Aorta (tissue), 5 donors: ENCODE measurements at regions not wholly inside any gene's neighbourhood (a gene's known extent, or its start where the extent isn't known, plus 50 kb on each side); places are given as distances from the start of the nearest gene placed in this dataset.

ENCODE experiments used
- ATAC-seq: fragments of 200-7000 bp; cut with Tn5 transposase; one replicate; pipeline ENCODE4 v1.9.1; 2022; ENCODE audit warnings: moderate library complexity; ENCODE audit not compliant: low FRiP score
- DNase-seq, 2 donors: peaks; one replicate each; pipeline ENCODE4 v3.0.0-alpha.2; 2020
- H3K27ac ChIP-seq, 2 donors: one replicate each; pipeline ENCODE4 v1.5.1; 2013; ENCODE audit warnings: low read length in 2 of 2, mild to moderate bottlenecking in 2 of 2, moderate library complexity in 2 of 2, control low read depth in 1 of 2, inconsistent platforms in 1 of 2, low read depth in 1 of 2
- H3K27me3 ChIP-seq, 2 donors: one replicate each; pipeline ENCODE4 v1.6.1; 2013; ENCODE audit warnings: control low read depth in 1 of 2, low read length in 1 of 2, mild to moderate bottlenecking in 1 of 2, moderate library complexity in 1 of 2; ENCODE audit not compliant: insufficient read depth in 2 of 2, control insufficient read depth in 1 of 2
- H3K36me3 ChIP-seq, 2 donors: one replicate each; pipeline ENCODE4 v1.6.1; 2013; ENCODE audit warnings: control low read depth in 1 of 2, low read length in 1 of 2, mild to moderate bottlenecking in 1 of 2; ENCODE audit not compliant: insufficient read depth in 2 of 2, control insufficient read depth in 1 of 2
- H3K4me1 ChIP-seq, 2 donors: one replicate each; pipeline ENCODE4 v1.6.1; 2013; ENCODE audit warnings: low read length in 2 of 2, control low read depth in 1 of 2, mild to moderate bottlenecking in 1 of 2, moderate library complexity in 1 of 2; ENCODE audit not compliant: insufficient read depth in 2 of 2, control insufficient read depth in 1 of 2
- H3K4me3 ChIP-seq, 2 donors: one replicate each; pipeline ENCODE4 v1.5.1; 2013; ENCODE audit warnings: low read length in 2 of 2, control low read depth in 1 of 2, mild to moderate bottlenecking in 1 of 2
- H3K9me3 ChIP-seq: one replicate; pipeline ENCODE4 v1.6.1; 2013; ENCODE audit warnings: mild to moderate bottlenecking, low read length; ENCODE audit not compliant: control insufficient read depth
- WGBS, 2 donors: extraction: QIAGEN DNeasy Blood & Tissue Kit; methylation state at CpG; one replicate each; pipeline ENCODE4 v1.1.7; 2013; 5-methylcytosine and 5-hydroxymethylcytosine counted together
- intact Hi-C, 2 donors: fragments of 100-400 bp; cut with DNase I; formaldehyde crosslinking; loops; one replicate each; pipeline versions ENCODE4 v1.14.2 to v1.15.0; 2022
- donor health status: healthy with polysubstance abuse.
- donor health status: Bipolar disorder and iron deficiency.
- donor health status: DM: no; HTN: no; CAD: no.
- donor health status: DM: no; HTN: no; CAD: no.
- donor health status: DM: yes; HTN: yes; CAD: no.

DNA sequence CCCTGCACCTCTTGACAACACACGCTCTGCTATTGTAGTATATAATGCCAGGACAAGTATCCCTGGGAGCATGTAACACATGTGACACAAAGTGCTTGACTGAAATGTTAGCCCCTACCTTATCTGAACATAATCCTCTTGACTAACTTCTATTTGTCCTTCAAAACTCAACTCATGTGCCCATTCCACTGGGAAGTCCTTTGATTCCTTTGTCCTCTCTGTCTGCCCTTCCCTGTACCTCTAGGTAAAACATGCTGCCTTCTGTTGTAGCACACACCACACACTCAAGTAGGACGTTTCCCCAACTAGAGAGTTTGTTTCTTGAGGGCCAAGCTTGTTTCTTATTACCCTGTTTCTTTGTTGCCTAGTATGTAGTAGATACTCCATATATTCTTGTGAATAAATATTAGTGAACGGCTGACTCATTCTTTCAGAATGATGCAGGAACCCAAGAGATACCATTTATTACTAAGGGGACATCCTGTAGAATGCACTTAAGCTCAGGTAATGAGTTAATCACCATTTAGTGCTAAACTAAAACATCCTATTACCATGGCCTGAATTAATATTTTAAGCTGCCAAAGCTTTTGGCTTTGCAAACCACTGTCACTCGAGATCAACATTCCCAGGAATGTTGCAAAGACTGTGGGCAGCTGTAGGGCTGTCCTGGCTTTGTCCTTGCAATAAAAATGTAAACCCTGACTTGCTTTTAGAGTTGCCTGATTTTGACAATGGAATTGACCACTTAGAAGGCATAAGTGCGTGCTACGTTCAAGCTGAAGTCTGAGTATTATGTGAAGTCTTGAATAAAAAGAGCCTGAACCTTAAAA, 313.4 kb downstream of the COG6 start:
- Histone ChIP-seq H3K27ac (no peak overlapping the region), H3K4me1 (no peaks in the 10 kb centered on the region), H3K27me3 (no peaks in the 10 kb centered on the region), H3K36me3 (no peaks in the 10 kb centered on the region), H3K4me3 (no peak overlapping the region), H3K9me3 (peaks cover 2% of the 10 kb centered on the region)
- no peak for DNase-seq
- intact Hi-C loops = no loop called here
- ATAC-seq = no peak
- WGBS, 2 donors = 66 to 68% methylated on average over 6 of the region's 6 CpGs

GRCh38 chr13:39970177-39970846, 314.9 kb downstream of the COG6 start:
- no peak for ATAC-seq
- no peaks in the 10 kb centered on the region for H3K27me3 ChIP-seq
- H3K4me1 ChIP-seq = no peaks in the 10 kb centered on the region
- H3K4me3 ChIP-seq = no peak overlapping the region
- intact Hi-C loops = no loop called here
- H3K36me3 ChIP-seq = no peaks in the 10 kb centered on the region
- 71 to 72% methylated on average over 6 of the region's 6 CpGs for WGBS, 2 donors
- H3K27ac ChIP-seq = no peak overlapping the region
- DNase-seq = no peak
- H3K9me3 ChIP-seq = peaks cover 2% of the 10 kb centered on the region

DNA sequence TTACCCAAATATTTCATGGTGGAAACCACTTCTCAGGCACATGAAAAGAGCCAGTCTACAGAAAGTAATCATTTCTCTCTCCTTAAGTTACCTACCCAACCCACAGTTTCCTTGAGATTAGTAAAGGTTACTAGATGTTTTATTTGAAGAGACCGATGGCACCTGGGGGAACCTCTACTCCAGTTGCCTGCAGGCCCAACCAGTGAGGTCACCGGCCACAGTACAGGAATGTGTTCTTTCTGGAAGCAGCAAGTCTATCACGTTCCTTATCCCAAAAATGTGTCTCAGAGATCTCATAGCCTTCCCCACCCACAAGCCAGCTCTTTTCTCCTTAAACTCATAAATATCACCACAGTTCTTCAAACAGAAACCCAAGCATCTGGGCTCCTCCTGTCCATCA, 316.1 kb downstream of the COG6 start:
- ATAC-seq (no peak), DNase-seq (no peak)
- H3K9me3 ChIP-seq = peaks cover 2% of the 10 kb centered on the region
- no peaks in the 10 kb centered on the region for H3K36me3 ChIP-seq
- no peak overlapping the region for H3K4me3 ChIP-seq
- H3K27me3 ChIP-seq = no peaks in the 10 kb centered on the region
- WGBS, 2 donors = 78 to 85% methylated on average over 3 of the region's 3 CpGs
- no peaks in the 10 kb centered on the region for H3K4me1 ChIP-seq
- H3K27ac ChIP-seq = no peak overlapping the region
- intact Hi-C loops = no loop called here

GRCh38 chr13:39976481-39976880, 321.0 kb downstream of the COG6 start:
- Histone ChIP-seq H3K4me3 (no peak overlapping the region), H3K27me3 (no peaks in the 10 kb centered on the region), H3K4me1 (no peaks in the 10 kb centered on the region), H3K9me3 (no peaks in the 10 kb centered on the region), H3K27ac (no peak overlapping the region), H3K36me3 (no peaks in the 10 kb centered on the region)
- ATAC-seq = no peak
- 80 to 82% methylated on average over 6 of the region's 6 CpGs for WGBS, 2 donors
- DNase-seq = no peak
- intact Hi-C loops = no loop called here

DNA sequence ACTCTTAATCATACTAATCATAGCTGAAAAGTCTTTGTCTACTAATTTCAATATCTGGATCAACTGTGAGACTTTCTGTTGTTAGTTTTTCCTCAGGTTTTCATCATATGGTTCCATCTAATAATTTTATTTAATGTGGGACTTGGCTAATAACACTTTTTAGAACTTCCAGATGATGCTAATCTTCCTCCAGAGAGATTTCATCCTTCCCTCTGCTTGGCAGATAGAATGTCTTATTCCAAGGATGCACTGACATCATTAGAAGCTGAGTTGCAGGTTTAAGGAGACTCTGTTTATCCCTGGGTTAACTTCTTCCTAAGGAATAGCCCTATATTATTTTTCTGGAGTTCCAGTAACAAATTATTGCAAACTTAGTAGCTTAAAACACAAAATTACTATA, 325.6 kb downstream of the COG6 start:
- no peaks in the 10 kb centered on the region for H3K9me3 ChIP-seq
- ATAC-seq (no peak), DNase-seq (no peak)
- no peaks in the 10 kb centered on the region for H3K36me3 ChIP-seq
- no peaks in the 10 kb centered on the region for H3K4me1 ChIP-seq
- H3K27ac ChIP-seq = no peak overlapping the region
- no peak overlapping the region for H3K4me3 ChIP-seq
- intact Hi-C loops = no loop called here
- H3K27me3 ChIP-seq = peaks cover 0 to 1% of the 10 kb centered on the region in 2 donors

DNA sequence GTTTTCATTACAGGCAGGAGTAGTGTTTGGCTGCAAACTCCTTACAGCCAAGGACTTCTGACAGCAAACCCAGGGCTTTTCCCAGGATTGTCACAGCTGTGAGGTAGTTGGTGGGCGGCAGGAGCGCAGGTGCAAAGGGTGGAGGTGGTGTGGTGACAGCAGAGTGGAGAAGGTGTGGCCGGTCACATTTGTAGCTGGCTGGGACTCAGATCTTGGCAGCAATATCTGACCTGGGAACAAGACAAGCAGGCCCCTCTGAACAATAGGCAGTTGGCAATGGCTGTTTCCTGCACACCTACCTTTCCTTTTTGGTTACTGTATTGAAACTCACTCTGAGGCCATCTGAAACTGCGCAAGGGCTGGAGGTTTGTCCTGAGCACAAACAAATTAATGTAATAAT, 327.3 kb downstream of the COG6 start:
- Histone ChIP-seq H3K27ac (no peak overlapping the region), H3K4me1 (no peaks in the 10 kb centered on the region), H3K9me3 (no peaks in the 10 kb centered on the region), H3K27me3 (peaks cover 0 to 1% of the 10 kb centered on the region in 2 donors), H3K36me3 (no peaks in the 10 kb centered on the region), H3K4me3 (no peak overlapping the region)
- intact Hi-C loops = no loop called here
- DNase-seq (no peak), ATAC-seq (no peak)
- 71 to 94% methylated on average over 4 of the region's 4 CpGs for WGBS, 2 donors

DNA sequence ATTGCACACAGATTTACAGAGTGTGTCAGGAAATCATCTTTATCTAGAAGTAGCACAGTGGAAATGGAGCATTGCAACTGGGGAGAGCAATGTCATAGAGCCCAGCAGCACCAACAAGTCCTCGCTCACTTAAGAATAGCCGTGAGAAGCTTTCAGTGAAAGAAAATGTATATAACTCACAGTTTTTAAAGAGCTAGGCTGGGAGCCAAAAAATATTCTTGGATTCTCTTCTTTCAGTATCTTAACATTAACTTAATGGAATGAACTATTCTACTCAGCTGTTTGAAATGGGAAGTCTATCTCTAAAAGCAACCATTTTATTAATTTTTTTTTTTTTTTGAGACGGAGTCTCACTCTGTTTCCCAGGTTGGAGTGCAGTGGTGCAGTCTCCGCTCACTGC, 329.6 kb downstream of the COG6 start:
- ATAC-seq = no peak
- H3K27ac ChIP-seq = no peak overlapping the region
- H3K9me3 ChIP-seq = no peaks in the 10 kb centered on the region
- H3K27me3 ChIP-seq = peaks cover 0 to 1% of the 10 kb centered on the region in 2 donors
- whole genome bisulfite sequencing, 2 donors = 56 to 63% methylated on average over 4 of the region's 4 CpGs
- H3K4me3 ChIP-seq = no peak overlapping the region
- no peaks in the 10 kb centered on the region for H3K4me1 ChIP-seq
- intact Hi-C loops = no loop called here
- no peak for DNase-seq
- H3K36me3 ChIP-seq = no peaks in the 10 kb centered on the region

- 81 to 89% methylated on average over 6 of the region's 6 CpGs for WGBS, 2 donors
- Histone ChIP-seq H3K27ac (no peak overlapping the region), H3K4me3 (no peak overlapping the region), H3K4me1 (no peaks in the 10 kb centered on the region), H3K36me3 (no peaks in the 10 kb centered on the region), H3K27me3 (no peaks in the 10 kb centered on the region), H3K9me3 (no peaks in the 10 kb centered on the region)
- intact Hi-C loops = no loop called here
- DNase-seq (no peak), ATAC-seq (no peak)
Measured at GRCh38 chr13:39988351-39988750, 332.9 kb downstream of the COG6 start.

DNA sequence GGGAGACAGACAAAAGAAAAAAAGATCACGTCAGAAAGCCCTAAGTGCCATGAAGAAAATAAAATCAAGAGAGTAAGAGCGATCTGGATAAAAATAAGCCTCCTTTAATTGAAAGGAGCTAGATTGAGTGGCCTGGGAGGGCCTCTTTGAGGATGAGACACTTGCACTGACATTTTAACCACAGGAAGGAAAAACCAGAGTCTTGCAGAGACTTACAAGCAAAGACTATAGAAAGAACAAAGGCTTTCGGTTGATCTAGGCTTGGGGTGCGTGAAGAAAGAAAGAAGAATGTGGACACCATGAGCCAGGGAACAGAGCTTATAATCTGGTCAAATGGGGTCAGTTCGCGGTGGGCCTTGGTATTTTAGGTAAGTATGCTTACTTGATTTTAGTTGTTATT, 342.7 kb downstream of the COG6 start:
- H3K4me3 ChIP-seq = no peak overlapping the region
- DNase-seq = no peak
- peaks cover 2% of the 10 kb centered on the region for H3K9me3 ChIP-seq
- H3K4me1 ChIP-seq = no peaks in the 10 kb centered on the region
- WGBS, 2 donors = 93 to 94% methylated on average over 6 of the region's 6 CpGs
- no peaks in the 10 kb centered on the region for H3K27me3 ChIP-seq
- H3K36me3 ChIP-seq = no peaks in the 10 kb centered on the region
- intact Hi-C loops = no loop called here
- no peak for ATAC-seq
- no peak overlapping the region for H3K27ac ChIP-seq
